ENCODE measurements at regions not wholly inside any gene's neighbourhood (a gene's known extent, or its start where the extent isn't known, plus 50 kb on each side); places are given as distances from the start of the nearest gene placed in this dataset.

- no peak for TF ChIP-seq GATA2 (IDR thresholded peaks at IDR 0.05; ENCODE audit: low read depth, low read length)
- TF ChIP-seq GATA3 (IDR thresholded peaks at IDR 0.05; ENCODE audit: low read depth, low read length), result no peak
These were observed 477.6 kb upstream of the GRID2 start for GRCh38 chr4:91826186-91826585.

Data from SH-SY5Y (cell line).